ENCODE measurements at regions not wholly inside any gene's neighbourhood (a gene's known extent, or its start where the extent isn't known, plus 50 kb on each side); places are given as distances from the start of the nearest gene placed in this dataset.

DNA sequence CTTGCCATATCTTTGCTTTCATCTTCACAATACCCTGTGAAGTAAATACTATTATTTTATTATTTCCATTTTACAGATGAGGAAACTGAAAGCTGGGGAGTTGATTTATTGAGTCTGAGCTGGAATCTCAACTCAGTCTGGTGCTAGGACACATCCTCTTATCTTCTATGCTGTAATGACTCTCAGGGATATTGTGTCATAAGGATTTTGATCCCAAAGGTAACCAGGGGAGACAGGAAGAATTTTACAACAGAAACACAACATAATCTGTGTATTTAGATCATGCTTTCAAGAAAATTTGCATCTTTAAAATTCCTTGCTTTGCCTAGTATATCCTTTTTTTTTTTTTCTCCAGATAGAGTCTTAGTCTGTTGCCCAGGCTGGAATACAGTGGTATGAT lies 123.3 kb upstream of the BTG1 start:
- no TSS peak for BruUV-seq (replicated peaks)
- no peaks in the 10 kb centered on the region for H4K20me1 ChIP-seq (ENCODE audit: insufficient read depth, low read length)
- DNase-seq (ENCODE audit: low spot score) = no peak
- H3K9me2 ChIP-seq (ENCODE audit: insufficient read depth, low read length) = no peaks in the 10 kb centered on the region
- no peak overlapping the region for H3K4me3 ChIP-seq (ENCODE audit: low read depth, low read length, poor library complexity, severe bottlenecking)
- TF ChIP-seq, protein P1, sequence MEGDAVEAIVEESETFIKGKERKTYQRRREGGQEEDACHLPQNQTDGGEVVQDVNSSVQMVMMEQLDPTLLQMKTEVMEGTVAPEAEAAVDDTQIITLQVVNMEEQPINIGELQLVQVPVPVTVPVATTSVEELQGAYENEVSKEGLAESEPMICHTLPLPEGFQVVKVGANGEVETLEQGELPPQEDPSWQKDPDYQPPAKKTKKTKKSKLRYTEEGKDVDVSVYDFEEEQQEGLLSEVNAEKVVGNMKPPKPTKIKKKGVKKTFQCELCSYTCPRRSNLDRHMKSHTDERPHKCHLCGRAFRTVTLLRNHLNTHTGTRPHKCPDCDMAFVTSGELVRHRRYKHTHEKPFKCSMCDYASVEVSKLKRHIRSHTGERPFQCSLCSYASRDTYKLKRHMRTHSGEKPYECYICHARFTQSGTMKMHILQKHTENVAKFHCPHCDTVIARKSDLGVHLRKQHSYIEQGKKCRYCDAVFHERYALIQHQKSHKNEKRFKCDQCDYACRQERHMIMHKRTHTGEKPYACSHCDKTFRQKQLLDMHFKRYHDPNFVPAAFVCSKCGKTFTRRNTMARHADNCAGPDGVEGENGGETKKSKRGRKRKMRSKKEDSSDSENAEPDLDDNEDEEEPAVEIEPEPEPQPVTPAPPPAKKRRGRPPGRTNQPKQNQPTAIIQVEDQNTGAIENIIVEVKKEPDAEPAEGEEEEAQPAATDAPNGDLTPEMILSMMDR (conservative IDR thresholded peaks at IDR 0.05; ENCODE audit: low read length) = no peak
- TF ChIP-seq EZH2phosphoT487 (IDR thresholded peaks at IDR 0.05; ENCODE audit: borderline replicate concordance, low read depth, low read length) = no peak
- H3K9me3 ChIP-seq (ENCODE audit: low read length) = no peaks in the 10 kb centered on the region
- no peaks in the 10 kb centered on the region for H3K36me3 ChIP-seq (ENCODE audit: insufficient read depth, low read length)
- H3K27ac ChIP-seq (ENCODE audit: low read depth, low read length, poor library complexity, severe bottlenecking) = no peak overlapping the region
- intact Hi-C loops (cut with micrococcal nuclease; ENCODE audit: unreplicated experiment) = no loop called here
- no peak overlapping the region for H2AFZ ChIP-seq (ENCODE audit: low read length)
- ChIA-PET POLR2A (interaction anchor here (1.0 to 1.4 kb wide), 2 partner anchors 16 to 643 kb away, joined by 3 to 5 read pairs; no protein-coding TSS in a partner anchor), CTCF (ENCODE audit: unreplicated experiment) (interaction anchor here (0.7 kb wide), 1 partner anchor 13 kb away, joined by 3 read pairs; no protein-coding TSS in a partner anchor)
- no peaks in the 10 kb centered on the region for H3K79me2 ChIP-seq (ENCODE audit: insufficient read depth, low read depth, low read length)
- no peaks in the 10 kb centered on the region for H3K4me1 ChIP-seq (ENCODE audit: insufficient read depth, low read length, poor library complexity, severe bottlenecking)
- no peak overlapping the region for H3K4me2 ChIP-seq (ENCODE audit: low read length)

DNA sequence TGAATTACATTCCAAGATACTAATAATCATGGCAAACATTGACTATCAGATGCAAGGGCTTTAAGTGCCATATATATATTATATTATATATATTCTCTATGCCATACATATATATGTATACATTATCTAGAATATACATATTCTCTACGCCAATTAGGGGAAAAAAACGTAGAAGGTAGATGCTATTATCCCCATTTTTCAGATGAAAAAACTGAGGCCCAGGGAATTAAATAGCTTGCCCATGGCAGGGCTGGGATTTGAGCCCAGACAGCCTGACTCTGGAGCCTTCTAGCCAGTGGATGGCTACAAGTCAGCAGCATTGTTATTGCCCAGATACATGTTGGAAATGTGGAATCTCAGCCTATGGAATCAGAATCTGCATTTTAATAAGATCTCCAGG lies 116.0 kb upstream of the BTG1 start:
- DNase-seq (ENCODE audit: low spot score) = no peak
- intact Hi-C loops (cut with micrococcal nuclease; ENCODE audit: unreplicated experiment) = no loop called here
- H4K20me1 ChIP-seq (ENCODE audit: insufficient read depth, low read length) = no peaks in the 10 kb centered on the region
- no peaks in the 10 kb centered on the region for H3K36me3 ChIP-seq (ENCODE audit: insufficient read depth, low read length)
- no TSS peak for BruUV-seq (replicated peaks)
- no peak for TF ChIP-seq EZH2phosphoT487 (IDR thresholded peaks at IDR 0.05; ENCODE audit: borderline replicate concordance, low read depth, low read length)
- TF ChIP-seq, protein P1 (conservative IDR thresholded peaks at IDR 0.05; ENCODE audit: low read length) = no peak
- no peaks in the 10 kb centered on the region for H3K9me3 ChIP-seq (ENCODE audit: low read length)
- H3K9me2 ChIP-seq (ENCODE audit: insufficient read depth, low read length) = no peaks in the 10 kb centered on the region
- no peak overlapping the region for H2AFZ ChIP-seq (ENCODE audit: low read length)
- H3K4me3 ChIP-seq (ENCODE audit: low read depth, low read length, poor library complexity, severe bottlenecking) = no peak overlapping the region
- no peak overlapping the region for H3K4me2 ChIP-seq (ENCODE audit: low read length)
- H3K4me1 ChIP-seq (ENCODE audit: insufficient read depth, low read length, poor library complexity, severe bottlenecking) = no peaks in the 10 kb centered on the region
- CTCF ChIA-PET (ENCODE audit: unreplicated experiment) = no interaction called here
- H3K27ac ChIP-seq (ENCODE audit: low read depth, low read length, poor library complexity, severe bottlenecking) = no peak overlapping the region
- POLR2A ChIA-PET = interaction anchor here (0.8 to 1.6 kb wide), 4 partner anchors 10 to 70 kb away, joined by 3 to 5 read pairs (median 3); no protein-coding TSS in a partner anchor
- H3K79me2 ChIP-seq (ENCODE audit: insufficient read depth, low read depth, low read length) = no peaks in the 10 kb centered on the region

DNA sequence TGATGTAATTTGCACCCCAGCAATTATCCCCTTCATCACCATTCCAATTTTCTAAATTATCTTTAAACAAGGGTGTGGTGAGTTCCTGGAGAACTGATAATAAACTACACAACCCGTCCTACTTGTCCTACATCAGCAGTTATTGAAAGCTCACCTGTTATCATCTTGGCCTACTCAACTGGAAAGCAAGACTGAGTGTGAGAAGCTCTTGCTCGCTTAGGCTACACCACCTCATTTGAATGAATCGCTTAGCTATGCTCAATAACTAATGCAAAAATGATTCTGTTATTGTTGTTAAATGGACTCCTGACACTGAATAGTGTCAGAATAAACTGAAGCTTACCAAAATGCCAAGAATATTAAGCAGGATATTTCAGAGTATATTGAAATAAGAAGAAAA lies 115.4 kb upstream of the BTG1 start:
- Histone ChIP-seq H3K4me1 (ENCODE audit: insufficient read depth, low read length, poor library complexity, severe bottlenecking) (no peaks in the 10 kb centered on the region), H3K4me3 (ENCODE audit: low read depth, low read length, poor library complexity, severe bottlenecking) (no peak overlapping the region), H2AFZ (ENCODE audit: low read length) (no peak overlapping the region), H3K9me2 (ENCODE audit: insufficient read depth, low read length) (no peaks in the 10 kb centered on the region), H4K20me1 (ENCODE audit: insufficient read depth, low read length) (no peaks in the 10 kb centered on the region), H3K4me2 (ENCODE audit: low read length) (no peak overlapping the region), H3K79me2 (ENCODE audit: insufficient read depth, low read depth, low read length) (no peaks in the 10 kb centered on the region), H3K9me3 (ENCODE audit: low read length) (no peaks in the 10 kb centered on the region), H3K36me3 (ENCODE audit: insufficient read depth, low read length) (no peaks in the 10 kb centered on the region), H3K27ac (ENCODE audit: low read depth, low read length, poor library complexity, severe bottlenecking) (no peak overlapping the region)
- no peak for TF ChIP-seq EZH2phosphoT487 (IDR thresholded peaks at IDR 0.05; ENCODE audit: borderline replicate concordance, low read depth, low read length)
- TF ChIP-seq, protein P1 (conservative IDR thresholded peaks at IDR 0.05; ENCODE audit: low read length) = no peak
- no peak for DNase-seq (ENCODE audit: low spot score)
- ChIA-PET POLR2A (interaction anchor here (0.8 to 1.6 kb wide), 4 partner anchors 9 to 71 kb away, joined by 3 to 5 read pairs (median 3); no protein-coding TSS in a partner anchor), CTCF (ENCODE audit: unreplicated experiment) (no interaction called here)
- intact Hi-C loops (cut with micrococcal nuclease; ENCODE audit: unreplicated experiment) = no loop called here
- no TSS peak for BruUV-seq (replicated peaks)

Measured in OCI-LY7 (cell line).